ENCODE measurements at regions not wholly inside any gene's neighbourhood (a gene's known extent, or its start where the extent isn't known, plus 50 kb on each side); places are given as distances from the start of the nearest gene placed in this dataset.

- intact Hi-C loops (cut with micrococcal nuclease) = no loop called here
Observed at GRCh38 chr2:21610304-21610703, 486.5 kb downstream of the TDRD15 start.

GRCh38 chr2:21617885-21618434, 494.2 kb downstream of the TDRD15 start:
- intact Hi-C loops (cut with micrococcal nuclease) = no loop called here

- intact Hi-C loops (cut with micrococcal nuclease) = no loop called here
Observed at GRCh38 chr2:21620771-21621170, 497.0 kb downstream of the TDRD15 start.

- intact Hi-C loops (cut with micrococcal nuclease) = no loop called here
Observed at GRCh38 chr2:21627938-21628337, 504.2 kb downstream of the TDRD15 start.

- intact Hi-C loops (cut with micrococcal nuclease) = no loop called here
Observed at GRCh38 chr2:21633015-21633414, 509.2 kb downstream of the TDRD15 start.

GRCh38 chr2:21633466-21633865, 509.7 kb downstream of the TDRD15 start:
- intact Hi-C loops (cut with micrococcal nuclease) = no loop called here

GRCh38 chr2:21633911-21634310, 510.1 kb downstream of the TDRD15 start:
- intact Hi-C loops (cut with micrococcal nuclease) = no loop called here

- intact Hi-C loops (cut with micrococcal nuclease) = no loop called here
Observed at GRCh38 chr2:21640046-21640445, 516.3 kb downstream of the TDRD15 start.

GRCh38 chr2:21642647-21643046, 518.9 kb downstream of the TDRD15 start:
- intact Hi-C loops (cut with micrococcal nuclease) = no loop called here

- intact Hi-C loops (cut with micrococcal nuclease) = no loop called here
Observed at GRCh38 chr2:21643180-21643579, 519.4 kb downstream of the TDRD15 start.

GRCh38 chr2:21644266-21644665, 520.5 kb downstream of the TDRD15 start:
- intact Hi-C loops (cut with micrococcal nuclease) = no loop called here

GRCh38 chr2:21646345-21646744, 522.6 kb downstream of the TDRD15 start:
- intact Hi-C loops (cut with micrococcal nuclease) = no loop called here

- intact Hi-C loops (cut with micrococcal nuclease) = no loop called here
Observed at GRCh38 chr2:21650569-21650968, 526.8 kb downstream of the TDRD15 start.

GRCh38 chr2:21655136-21655535, 531.4 kb downstream of the TDRD15 start:
- intact Hi-C loops (cut with micrococcal nuclease) = no loop called here

- intact Hi-C loops (cut with micrococcal nuclease) = no loop called here
Observed at GRCh38 chr2:21656330-21657075, 532.7 kb downstream of the TDRD15 start.

- intact Hi-C loops (cut with micrococcal nuclease) = no loop called here
Observed at GRCh38 chr2:21657445-21657844, 533.7 kb downstream of the TDRD15 start.

GRCh38 chr2:21658269-21658668, 534.5 kb downstream of the TDRD15 start:
- intact Hi-C loops (cut with micrococcal nuclease) = no loop called here

GRCh38 chr2:21658907-21659477, 535.2 kb downstream of the TDRD15 start:
- intact Hi-C loops (cut with micrococcal nuclease) = no loop called here

- intact Hi-C loops (cut with micrococcal nuclease) = no loop called here
Observed at GRCh38 chr2:21664083-21664482, 540.3 kb downstream of the TDRD15 start.

GRCh38 chr2:21667638-21668037, 543.9 kb downstream of the TDRD15 start:
- intact Hi-C loops (cut with micrococcal nuclease) = no loop called here

GRCh38 chr2:21668078-21668710, 544.4 kb downstream of the TDRD15 start:
- intact Hi-C loops (cut with micrococcal nuclease) = no loop called here

GRCh38 chr2:21676041-21676440, 552.3 kb downstream of the TDRD15 start:
- intact Hi-C loops (cut with micrococcal nuclease) = no loop called here
